Inferior parietal cortex (tissue), 1 donor: ENCODE measurements at regions not wholly inside any gene's neighbourhood (a gene's known extent, or its start where the extent isn't known, plus 50 kb on each side); places are given as distances from the start of the nearest gene placed in this dataset.
A peak's percentile ranks its signal among the peaks of the same experiment; 100 is the strongest.
"Not testable (repeated sequence)": the region's sequence is repeated elsewhere in the genome, so short reads cannot be mapped to it uniquely, and the experiment has no call there.

Source experiments
- DNase-seq: peaks from one replicate; pipeline ENCODE4 v3.0.0-alpha.2; 2016; ENCODE audit errors: extremely low spot score

- DNase-seq: no peak
These were observed 715.4 kb downstream of the GRXCR1 start for GRCh38 chr4:43607827-43608461.

- no peak for DNase-seq
These were observed 726.7 kb downstream of the GRXCR1 start for GRCh38 chr4:43619219-43619618.

- not testable (repeated sequence) for DNase-seq
These were observed 745.4 kb downstream of the GRXCR1 start for GRCh38 chr4:43637893-43638292.

GRCh38 chr4:43651991-43652390 lies 759.5 kb downstream of the GRXCR1 start:
- no peak for DNase-seq

- not testable (repeated sequence) for DNase-seq
These were observed 767.0 kb downstream of the GRXCR1 start for GRCh38 chr4:43659547-43659946.

- DNase-seq: not testable (repeated sequence)
These were observed 776.2 kb downstream of the KCTD8 start for GRCh38 chr4:43672265-43672885.

GRCh38 chr4:43680421-43680820 lies 768.2 kb downstream of the KCTD8 start:
- DNase-seq: peak; percentile 46

GRCh38 chr4:43682551-43682950 lies 766.1 kb downstream of the KCTD8 start:
- DNase-seq: no peak

GRCh38 chr4:43690116-43690515 lies 758.5 kb downstream of the KCTD8 start:
- no peak for DNase-seq

- no peak for DNase-seq
These were observed 754.7 kb downstream of the KCTD8 start for GRCh38 chr4:43693876-43694275.

GRCh38 chr4:43709443-43709842 lies 739.2 kb downstream of the KCTD8 start:
- DNase-seq: no peak

- peak; percentile 18 for DNase-seq
These were observed 731.8 kb downstream of the KCTD8 start for GRCh38 chr4:43716721-43717395.

- no peak for DNase-seq
These were observed 730.2 kb downstream of the KCTD8 start for GRCh38 chr4:43718369-43718768.

GRCh38 chr4:43732829-43733426 lies 715.7 kb downstream of the KCTD8 start:
- no peak for DNase-seq

- no peak for DNase-seq
These were observed 706.5 kb downstream of the KCTD8 start for GRCh38 chr4:43742083-43742482.

GRCh38 chr4:43754566-43754965 lies 694.0 kb downstream of the KCTD8 start:
- no peak for DNase-seq

GRCh38 chr4:43757147-43757546 lies 691.5 kb downstream of the KCTD8 start:
- DNase-seq: no peak

GRCh38 chr4:43758836-43759235 lies 689.8 kb downstream of the KCTD8 start:
- DNase-seq: no peak

GRCh38 chr4:43763029-43763610 lies 685.5 kb downstream of the KCTD8 start:
- DNase-seq: peak; percentile 12

- DNase-seq: no peak
These were observed 683.1 kb downstream of the KCTD8 start for GRCh38 chr4:43765514-43765913.

GRCh38 chr4:43766648-43767047 lies 682.0 kb downstream of the KCTD8 start:
- no peak for DNase-seq

- peak; percentile 37 for DNase-seq
These were observed 672.2 kb downstream of the KCTD8 start for GRCh38 chr4:43776371-43776770.
